Nephron (organoid): ENCODE measurements at regions not wholly inside any gene's neighbourhood (a gene's known extent, or its start where the extent isn't known, plus 50 kb on each side); places are given as distances from the start of the nearest gene placed in this dataset.

Experiments
- H3K27ac Mint-ChIP-seq, 3 experiments: 2 replicates each; pipeline ENCODE4 v1.8.0; 2020; ENCODE audit warnings: mixed read lengths in 3 of 3, mild to moderate bottlenecking in 2 of 3, moderate library complexity in 1 of 3
- H3K27me3 Mint-ChIP-seq: 2 replicates; pipeline ENCODE4 v1.8.0; 2021; ENCODE audit warnings: low read depth, mild to moderate bottlenecking, moderate library complexity, mixed read lengths
- H3K36me3 Mint-ChIP-seq: 2 replicates; pipeline ENCODE4 v1.8.0; 2020; ENCODE audit warnings: low read depth, mixed read lengths
- H3K4me1 Mint-ChIP-seq: 2 replicates; pipeline ENCODE4 v1.8.0; 2020; ENCODE audit warnings: mixed read lengths
- H3K4me3 Mint-ChIP-seq, 3 experiments: 2 replicates each; pipeline ENCODE4 v1.8.0; 2020; ENCODE audit warnings: mild to moderate bottlenecking in 3 of 3, mixed read lengths in 3 of 3, moderate library complexity in 2 of 3
- H3K9me3 Mint-ChIP-seq: 2 replicates; pipeline ENCODE4 v1.8.0; 2020; ENCODE audit warnings: mixed read lengths
- TF ChIP-seq, protein P1 (sequence below), 3 experiments: fragments of 200-600 bp; sonication (generic); IDR thresholded peaks; one replicate each; pipeline ENCODE4 v1.5.0; 2021; ENCODE audit warnings: antibody characterized with exemption in 3 of 3; ENCODE audit not compliant: unreplicated experiment in 3 of 3

DNA sequence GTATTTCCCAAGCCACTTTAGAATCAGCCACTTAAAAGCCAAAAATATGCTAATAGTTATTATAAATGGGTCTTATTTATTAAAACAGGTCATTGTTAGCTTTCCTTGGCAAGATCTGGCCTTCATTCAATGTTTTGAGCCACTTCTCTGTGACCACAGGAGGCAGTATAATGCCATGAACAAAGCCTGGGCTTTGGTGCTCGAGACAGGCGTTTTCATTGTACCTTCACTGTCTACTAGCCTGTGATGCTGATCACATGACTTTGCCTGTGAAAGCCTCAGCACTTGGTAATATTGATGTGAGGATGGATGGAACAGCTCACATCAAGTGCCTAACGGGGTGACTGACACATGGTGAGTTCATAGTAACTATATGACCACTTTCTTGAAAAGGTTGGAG is 217.0 kb downstream of the RWDD3 start:
- H3K27me3 Mint-ChIP-seq: no peaks in the 10 kb centered on the region
- no peaks in the 10 kb centered on the region for H3K36me3 Mint-ChIP-seq
- peaks cover 4% of the 10 kb centered on the region for H3K4me1 Mint-ChIP-seq
- H3K9me3 Mint-ChIP-seq: peaks cover 24% of the 10 kb centered on the region
- TF ChIP-seq, protein P1, sequence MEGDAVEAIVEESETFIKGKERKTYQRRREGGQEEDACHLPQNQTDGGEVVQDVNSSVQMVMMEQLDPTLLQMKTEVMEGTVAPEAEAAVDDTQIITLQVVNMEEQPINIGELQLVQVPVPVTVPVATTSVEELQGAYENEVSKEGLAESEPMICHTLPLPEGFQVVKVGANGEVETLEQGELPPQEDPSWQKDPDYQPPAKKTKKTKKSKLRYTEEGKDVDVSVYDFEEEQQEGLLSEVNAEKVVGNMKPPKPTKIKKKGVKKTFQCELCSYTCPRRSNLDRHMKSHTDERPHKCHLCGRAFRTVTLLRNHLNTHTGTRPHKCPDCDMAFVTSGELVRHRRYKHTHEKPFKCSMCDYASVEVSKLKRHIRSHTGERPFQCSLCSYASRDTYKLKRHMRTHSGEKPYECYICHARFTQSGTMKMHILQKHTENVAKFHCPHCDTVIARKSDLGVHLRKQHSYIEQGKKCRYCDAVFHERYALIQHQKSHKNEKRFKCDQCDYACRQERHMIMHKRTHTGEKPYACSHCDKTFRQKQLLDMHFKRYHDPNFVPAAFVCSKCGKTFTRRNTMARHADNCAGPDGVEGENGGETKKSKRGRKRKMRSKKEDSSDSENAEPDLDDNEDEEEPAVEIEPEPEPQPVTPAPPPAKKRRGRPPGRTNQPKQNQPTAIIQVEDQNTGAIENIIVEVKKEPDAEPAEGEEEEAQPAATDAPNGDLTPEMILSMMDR (IDR thresholded peaks at IDR 0.05; ENCODE audit: unreplicated experiment in 3 of 3): no peak
- no peak overlapping the region for H3K27ac Mint-ChIP-seq
- no peak overlapping the region for H3K4me3 Mint-ChIP-seq

DNA sequence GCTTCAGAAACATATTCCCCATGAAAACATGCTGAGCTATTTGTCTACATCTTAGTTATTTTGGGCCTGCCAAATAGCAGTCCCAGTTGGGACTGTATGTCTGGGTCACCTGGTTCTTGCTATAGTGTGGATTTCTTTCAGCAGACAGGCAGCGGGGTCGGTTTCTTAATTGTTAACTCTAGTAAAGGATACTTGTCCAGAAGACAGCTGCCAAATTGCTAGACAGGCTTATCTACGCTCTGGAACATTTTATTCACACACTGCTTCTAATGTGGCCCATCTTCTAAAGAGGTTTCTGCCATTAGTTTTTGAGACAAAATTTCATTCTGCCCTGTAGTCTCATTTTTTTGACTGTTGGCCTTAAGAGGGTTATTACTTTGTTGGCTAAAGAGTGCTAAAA is 217.9 kb downstream of the RWDD3 start:
- H3K9me3 Mint-ChIP-seq: peaks cover 26% of the 10 kb centered on the region
- H3K4me3 Mint-ChIP-seq: no peak overlapping the region
- peaks cover 4% of the 10 kb centered on the region for H3K4me1 Mint-ChIP-seq
- H3K36me3 Mint-ChIP-seq: no peaks in the 10 kb centered on the region
- TF ChIP-seq, protein P1 (IDR thresholded peaks at IDR 0.05; ENCODE audit: unreplicated experiment in 3 of 3): no peak
- no peaks in the 10 kb centered on the region for H3K27me3 Mint-ChIP-seq
- no peak overlapping the region for H3K27ac Mint-ChIP-seq

DNA sequence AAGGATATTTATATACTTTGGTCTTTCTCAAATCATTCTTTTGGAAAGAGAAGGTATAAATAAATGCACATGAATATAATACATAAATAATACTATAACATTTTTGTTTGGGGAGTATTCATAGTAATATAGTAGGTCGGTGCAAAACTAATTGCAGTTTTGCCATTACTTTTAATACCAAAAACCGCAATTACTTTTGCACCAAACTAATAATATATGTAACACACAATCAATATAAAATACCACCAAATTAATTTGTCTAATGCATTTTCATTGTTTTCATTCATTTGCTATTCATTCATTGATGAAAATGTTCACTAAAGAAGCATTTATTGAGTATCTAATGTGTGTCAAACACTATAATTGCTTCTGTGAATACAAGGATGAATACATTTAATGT is 219.0 kb downstream of the RWDD3 start:
- no peaks in the 10 kb centered on the region for H3K36me3 Mint-ChIP-seq

DNA sequence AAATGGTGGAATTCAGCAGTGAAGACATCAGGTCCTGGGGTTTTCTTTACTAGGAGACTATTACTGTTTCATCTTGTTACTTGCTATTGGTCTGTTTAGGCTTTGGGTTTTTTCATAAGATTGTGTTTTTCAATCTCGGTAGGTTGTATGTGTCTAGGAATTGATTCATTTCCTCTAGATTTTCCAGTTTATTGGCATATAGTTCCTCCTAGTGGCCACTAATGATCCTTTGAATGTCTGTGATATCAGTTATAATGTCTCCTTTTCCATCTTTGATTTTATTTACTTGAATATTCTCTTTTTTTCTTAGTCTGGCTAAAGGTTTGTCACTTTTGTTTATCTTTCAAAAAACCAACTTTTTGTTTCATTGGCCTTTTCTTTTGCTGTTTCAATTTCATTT is 233.0 kb downstream of the RWDD3 start:
- Mint-ChIP-seq H3K4me3 (no peak overlapping the region), H3K27me3 (no peaks in the 10 kb centered on the region), H3K4me1 (no peaks in the 10 kb centered on the region), H3K36me3 (no peaks in the 10 kb centered on the region), H3K9me3 (peaks cover 20% of the 10 kb centered on the region), H3K27ac (no peak overlapping the region)
- TF ChIP-seq, protein P1 (IDR thresholded peaks at IDR 0.05; ENCODE audit: unreplicated experiment in 3 of 3): no peak

More for the DNA sequence above, 219.0 kb downstream of the RWDD3 start:
- Mint-ChIP-seq H3K9me3 (peaks cover 26% of the 10 kb centered on the region), H3K27me3 (no peaks in the 10 kb centered on the region), H3K27ac (no peak overlapping the region), H3K4me1 (peaks cover 4% of the 10 kb centered on the region), H3K4me3 (no peak overlapping the region)
- TF ChIP-seq, protein P1 (IDR thresholded peaks at IDR 0.05; ENCODE audit: unreplicated experiment in 3 of 3): no peak

DNA sequence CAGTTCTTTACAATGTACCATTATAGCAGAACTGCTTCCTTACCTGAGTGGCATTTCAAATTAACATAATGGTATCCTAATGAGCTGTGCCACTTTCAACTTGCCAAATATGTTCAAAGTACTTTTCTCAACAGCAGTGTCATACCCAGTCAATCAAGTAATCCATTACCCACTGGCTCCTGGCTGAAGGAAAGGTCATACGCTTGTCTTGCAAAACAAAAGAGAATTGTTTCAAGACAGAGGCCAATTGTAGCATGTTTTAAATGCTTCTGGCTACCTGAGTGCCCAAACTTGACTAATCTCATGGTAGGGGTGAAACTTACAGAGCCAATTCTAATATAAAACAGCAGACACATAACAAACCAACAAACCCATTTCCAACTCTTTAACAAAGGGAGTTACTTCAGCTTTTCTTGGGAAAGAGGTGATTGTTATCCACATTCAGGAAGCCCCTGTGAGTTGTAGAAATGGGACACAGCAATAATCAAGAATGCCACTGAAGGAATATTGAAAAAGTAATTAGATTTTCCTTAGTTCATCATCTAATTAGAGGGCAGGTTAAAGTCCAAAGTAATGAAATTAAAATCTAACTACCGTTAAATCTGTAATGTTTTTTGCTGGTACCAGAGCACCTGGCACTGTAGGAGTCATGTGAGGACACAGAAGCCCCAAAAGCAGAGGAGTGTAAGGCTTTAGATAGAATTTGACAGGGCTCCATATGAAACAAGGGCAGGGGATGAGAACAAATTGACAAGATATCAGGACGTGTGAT is 241.9 kb downstream of the RWDD3 start:
- Mint-ChIP-seq H3K9me3 (peaks cover 16% of the 10 kb centered on the region), H3K27ac (no peak overlapping the region), H3K27me3 (no peaks in the 10 kb centered on the region), H3K4me3 (no peak overlapping the region), H3K4me1 (no peaks in the 10 kb centered on the region), H3K36me3 (no peaks in the 10 kb centered on the region)
- TF ChIP-seq, protein P1 (IDR thresholded peaks at IDR 0.05; ENCODE audit: unreplicated experiment in 3 of 3): no peak

DNA sequence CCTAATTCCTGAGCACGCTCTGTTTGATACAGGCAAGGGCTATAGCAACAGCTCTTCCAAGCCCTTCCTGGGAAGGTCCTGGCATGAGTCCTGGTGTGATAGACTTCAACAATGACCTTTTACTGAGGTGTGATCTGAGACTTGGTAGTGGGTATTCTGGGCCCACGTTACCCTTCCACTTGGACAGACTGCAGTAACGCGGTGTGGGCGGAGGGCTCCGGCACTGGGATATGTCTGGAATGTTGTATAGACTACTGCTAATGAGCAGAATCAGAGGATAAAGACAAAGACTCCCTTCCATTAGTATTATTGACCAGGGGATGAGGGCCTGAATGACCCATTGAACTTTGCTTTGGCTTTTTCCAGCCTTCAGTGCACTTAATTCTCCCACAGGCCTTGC is 262.3 kb downstream of the RWDD3 start:
- Mint-ChIP-seq H3K4me1 (peaks cover 5% of the 10 kb centered on the region), H3K27ac (no peak overlapping the region)
- TF ChIP-seq, protein P1 (IDR thresholded peaks at IDR 0.05; ENCODE audit: unreplicated experiment in 3 of 3): no peak

More for the DNA sequence above, 262.3 kb downstream of the RWDD3 start:
- no peaks in the 10 kb centered on the region for H3K9me3 Mint-ChIP-seq
- H3K36me3 Mint-ChIP-seq: no peaks in the 10 kb centered on the region
- H3K4me3 Mint-ChIP-seq: no peak overlapping the region
- no peaks in the 10 kb centered on the region for H3K27me3 Mint-ChIP-seq
